Parathyroid adenoma (tissue), 2 donors: ENCODE measurements at regions not wholly inside any gene's neighbourhood (a gene's known extent, or its start where the extent isn't known, plus 50 kb on each side); places are given as distances from the start of the nearest gene placed in this dataset.

ENCODE experiments used
- H2AFZ ChIP-seq: fragments of 300-600 bp; sonication (generic); one replicate; pipeline ENCODE4 v1.7.0; 2017; ENCODE audit warnings: antibody characterized with exemption, mild to moderate bottlenecking
- H3K27ac ChIP-seq: fragments of 300-600 bp; sonication (generic); one replicate; pipeline ENCODE4 v1.7.0; 2017
- H3K27me3 ChIP-seq: fragments of 300-600 bp; sonication (generic); one replicate; pipeline ENCODE4 v1.7.0; 2017; ENCODE audit warnings: low read length; ENCODE audit not compliant: control insufficient read depth, insufficient read depth
- H3K36me3 ChIP-seq: fragments of 300-600 bp; sonication (generic); one replicate; pipeline ENCODE4 v1.7.0; 2017; ENCODE audit warnings: low read length; ENCODE audit not compliant: control insufficient read depth, insufficient read depth
- H3K4me1 ChIP-seq: fragments of 300-600 bp; sonication (generic); one replicate; pipeline ENCODE4 v1.7.0; 2017; ENCODE audit warnings: control low read depth
- H3K4me2 ChIP-seq: fragments of 300-600 bp; sonication (generic); one replicate; pipeline ENCODE4 v1.7.0; 2017; ENCODE audit warnings: low read length
- H3K4me3 ChIP-seq: fragments of 300-600 bp; sonication (generic); one replicate; pipeline ENCODE4 v1.7.0; 2017; ENCODE audit warnings: low read depth, low read length
- H3K79me2 ChIP-seq: fragments of 300-600 bp; sonication (generic); one replicate; pipeline ENCODE4 v1.7.0; 2017; ENCODE audit warnings: control low read depth
- H3K9ac ChIP-seq: fragments of 300-600 bp; sonication (generic); one replicate; pipeline ENCODE4 v1.7.0; 2017; ENCODE audit warnings: mild to moderate bottlenecking
- H3K9me3 ChIP-seq: fragments of 300-600 bp; sonication (generic); one replicate; pipeline ENCODE4 v1.7.0; 2017; ENCODE audit warnings: low read length; ENCODE audit not compliant: control insufficient read depth
- TF ChIP-seq, protein P1 (sequence below): fragments of 300-600 bp; sonication (generic); IDR thresholded peaks from one replicate; pipeline ENCODE4 v1.7.0; 2017; ENCODE audit warnings: antibody characterized with exemption, mild to moderate bottlenecking
- donor health status: primary hyperparathyroidism.

DNA sequence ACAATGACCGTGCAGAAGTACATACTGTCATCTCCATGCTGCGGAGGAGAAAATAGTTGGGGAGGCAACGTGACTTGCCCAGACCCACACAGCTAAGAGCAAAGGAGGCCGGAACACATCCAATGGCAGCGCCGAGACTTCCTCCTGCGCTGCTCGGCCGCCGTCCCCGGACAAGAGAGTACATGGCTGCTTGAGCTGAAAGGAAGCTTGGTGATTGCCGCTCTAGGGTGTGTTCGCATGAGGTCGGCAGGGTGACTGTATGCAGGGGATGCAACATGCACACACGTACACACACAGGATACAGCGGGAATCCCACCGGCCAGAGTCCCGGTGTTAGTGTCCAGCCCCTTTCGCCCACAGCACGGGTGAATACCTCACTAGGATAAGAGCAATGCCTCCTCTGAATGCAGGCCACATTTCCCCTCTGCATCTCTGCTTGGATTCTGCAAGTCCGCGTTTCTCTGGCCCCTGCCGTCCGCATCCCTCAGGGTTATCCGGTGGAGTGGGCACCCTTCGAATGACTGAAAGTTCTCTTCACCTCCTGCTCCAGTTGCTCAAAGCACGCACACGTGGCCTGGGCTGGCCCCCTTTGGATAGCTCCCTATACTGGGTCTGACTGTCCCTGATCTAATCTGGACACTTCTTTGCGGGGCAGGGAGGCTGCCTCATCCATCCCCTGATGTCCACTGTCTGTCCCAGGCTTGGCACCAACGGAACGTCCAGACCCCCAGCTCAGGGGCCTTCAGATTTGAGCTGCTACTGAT lies 78.8 kb downstream of the GSC start:
- H3K9me3 ChIP-seq: no peaks in the 10 kb centered on the region

DNA sequence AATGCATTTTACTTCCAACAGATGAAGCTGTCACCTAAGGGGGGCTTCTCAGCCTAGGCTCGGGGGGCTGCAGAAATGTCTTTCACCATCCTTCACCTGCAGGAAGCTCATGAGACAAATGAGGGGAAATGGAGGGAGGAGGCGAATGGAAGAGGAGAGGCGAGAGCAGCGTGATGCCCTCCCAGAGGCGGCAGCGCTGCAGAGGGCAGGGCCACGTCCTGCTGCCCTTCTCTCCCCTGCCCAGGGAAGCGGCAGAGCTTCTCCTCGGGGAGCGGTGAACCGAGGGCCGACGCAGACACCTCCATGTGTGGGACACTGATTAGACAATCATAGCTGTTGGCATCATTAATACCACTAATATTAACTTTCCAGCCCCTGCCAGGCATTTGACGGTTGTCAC lies 78.3 kb downstream of the SERPINA3 start:
- Histone ChIP-seq H3K4me3 (no peak overlapping the region), H2AFZ (no peak overlapping the region), H3K27me3 (no peaks in the 10 kb centered on the region), H3K4me2 (no peak overlapping the region), H3K36me3 (no peaks in the 10 kb centered on the region), H3K27ac (no peak overlapping the region), H3K4me1 (no peaks in the 10 kb centered on the region), H3K9me3 (no peaks in the 10 kb centered on the region), H3K79me2 (no peaks in the 10 kb centered on the region), H3K9ac (no peak overlapping the region)
- TF ChIP-seq, protein P1, sequence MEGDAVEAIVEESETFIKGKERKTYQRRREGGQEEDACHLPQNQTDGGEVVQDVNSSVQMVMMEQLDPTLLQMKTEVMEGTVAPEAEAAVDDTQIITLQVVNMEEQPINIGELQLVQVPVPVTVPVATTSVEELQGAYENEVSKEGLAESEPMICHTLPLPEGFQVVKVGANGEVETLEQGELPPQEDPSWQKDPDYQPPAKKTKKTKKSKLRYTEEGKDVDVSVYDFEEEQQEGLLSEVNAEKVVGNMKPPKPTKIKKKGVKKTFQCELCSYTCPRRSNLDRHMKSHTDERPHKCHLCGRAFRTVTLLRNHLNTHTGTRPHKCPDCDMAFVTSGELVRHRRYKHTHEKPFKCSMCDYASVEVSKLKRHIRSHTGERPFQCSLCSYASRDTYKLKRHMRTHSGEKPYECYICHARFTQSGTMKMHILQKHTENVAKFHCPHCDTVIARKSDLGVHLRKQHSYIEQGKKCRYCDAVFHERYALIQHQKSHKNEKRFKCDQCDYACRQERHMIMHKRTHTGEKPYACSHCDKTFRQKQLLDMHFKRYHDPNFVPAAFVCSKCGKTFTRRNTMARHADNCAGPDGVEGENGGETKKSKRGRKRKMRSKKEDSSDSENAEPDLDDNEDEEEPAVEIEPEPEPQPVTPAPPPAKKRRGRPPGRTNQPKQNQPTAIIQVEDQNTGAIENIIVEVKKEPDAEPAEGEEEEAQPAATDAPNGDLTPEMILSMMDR: no peak

More for the DNA sequence above, 78.8 kb downstream of the GSC start:
- Histone ChIP-seq H3K9ac (no peak overlapping the region), H3K79me2 (no peaks in the 10 kb centered on the region), H3K36me3 (no peaks in the 10 kb centered on the region), H3K4me3 (no peak overlapping the region), H3K4me2 (no peak overlapping the region), H3K27me3 (no peaks in the 10 kb centered on the region), H2AFZ (no peak overlapping the region), H3K4me1 (no peaks in the 10 kb centered on the region), H3K27ac (no peak overlapping the region)
- TF ChIP-seq, protein P1: no peak

DNA sequence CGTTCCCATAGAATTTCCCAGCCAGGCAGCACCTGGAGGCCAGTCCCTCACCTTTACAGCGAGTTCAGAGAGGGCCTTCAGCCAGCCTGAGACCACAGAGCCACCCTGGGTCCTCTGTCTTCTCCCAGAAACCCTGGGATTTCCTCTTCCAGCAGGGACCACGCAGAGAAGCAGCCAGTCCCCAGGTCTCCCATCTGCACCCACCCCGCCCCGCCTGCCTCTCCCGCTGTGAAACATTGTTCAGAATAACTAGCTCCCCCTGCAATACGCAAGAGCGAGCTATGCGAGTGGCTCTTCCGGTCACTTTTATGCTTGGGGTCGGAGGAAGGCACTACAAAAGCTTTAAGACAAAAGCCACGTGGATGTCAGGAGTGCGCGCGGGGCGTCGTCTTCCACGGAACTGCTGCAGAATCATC lies 77.8 kb downstream of the SERPINA3 start:
- Histone ChIP-seq H3K4me1 (no peaks in the 10 kb centered on the region), H3K36me3 (no peaks in the 10 kb centered on the region), H3K4me3 (no peak overlapping the region), H3K9ac (no peak overlapping the region), H3K79me2 (no peaks in the 10 kb centered on the region), H3K27ac (no peak overlapping the region), H3K9me3 (no peaks in the 10 kb centered on the region), H2AFZ (peak overlapping the region; percentile 63), H3K4me2 (peak overlapping the region; percentile 47), H3K27me3 (no peaks in the 10 kb centered on the region)
- TF ChIP-seq, protein P1: no peak

DNA sequence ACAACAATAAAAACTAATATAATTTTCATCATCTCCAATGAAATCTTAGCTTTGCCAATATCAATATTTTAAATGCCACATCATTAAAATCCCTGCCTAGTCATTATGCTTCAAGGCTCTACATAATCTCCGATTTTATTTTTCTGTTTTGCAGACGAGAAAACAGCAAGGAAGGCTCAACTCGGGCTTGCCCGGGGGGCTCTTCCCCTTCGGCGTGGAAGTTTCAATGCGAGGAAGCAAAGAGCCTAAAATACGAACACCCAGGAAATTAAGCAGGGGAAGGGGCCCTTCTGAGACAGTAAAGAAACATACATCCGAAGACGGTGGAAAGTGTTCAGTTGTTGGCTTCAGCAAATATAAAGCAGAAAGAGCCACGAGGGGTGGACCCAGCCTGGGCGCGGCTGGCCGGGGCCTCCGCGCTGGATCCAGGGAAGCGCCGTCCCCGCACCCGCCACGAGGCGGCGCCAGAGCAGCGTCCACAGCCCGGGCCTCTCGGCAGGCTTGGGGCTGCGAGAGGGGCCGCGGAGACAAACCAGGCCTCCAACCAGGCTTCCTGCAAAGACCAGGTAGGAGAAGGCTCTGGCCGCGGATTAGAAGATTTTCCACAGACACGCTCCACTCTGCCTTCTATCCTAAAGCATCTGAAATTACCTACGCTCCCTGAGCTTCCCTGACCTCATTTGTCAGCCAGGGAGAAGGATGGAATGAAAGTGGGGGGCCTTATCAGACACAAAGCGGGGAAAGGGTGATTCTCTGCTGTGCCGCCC lies 77.2 kb downstream of the SERPINA3 start:
- Histone ChIP-seq H3K9ac (peak overlapping the region; percentile 7), H3K4me1 (no peaks in the 10 kb centered on the region), H3K79me2 (no peaks in the 10 kb centered on the region), H3K4me2 (peak overlapping the region; percentile 47), H3K27me3 (no peaks in the 10 kb centered on the region), H3K27ac (no peak overlapping the region), H2AFZ (peak overlapping the region; percentile 63), H3K9me3 (no peaks in the 10 kb centered on the region), H3K36me3 (no peaks in the 10 kb centered on the region), H3K4me3 (no peak overlapping the region)
- TF ChIP-seq, protein P1: peak; percentile 92
